ELF-1 (cell line): ENCODE measurements at regions not wholly inside any gene's neighbourhood (a gene's known extent, or its start where the extent isn't known, plus 50 kb on each side); places are given as distances from the start of the nearest gene placed in this dataset.
"Not testable (repeated sequence)": the region's sequence is repeated elsewhere in the genome, so short reads cannot be mapped to it uniquely, and the experiment has no call there.

Experiments used
- DNase-seq: peaks from one replicate; pipeline ENCODE4 v3.0.0-alpha.2; 2016; ENCODE audit warnings: low read depth, low spot score

DNA sequence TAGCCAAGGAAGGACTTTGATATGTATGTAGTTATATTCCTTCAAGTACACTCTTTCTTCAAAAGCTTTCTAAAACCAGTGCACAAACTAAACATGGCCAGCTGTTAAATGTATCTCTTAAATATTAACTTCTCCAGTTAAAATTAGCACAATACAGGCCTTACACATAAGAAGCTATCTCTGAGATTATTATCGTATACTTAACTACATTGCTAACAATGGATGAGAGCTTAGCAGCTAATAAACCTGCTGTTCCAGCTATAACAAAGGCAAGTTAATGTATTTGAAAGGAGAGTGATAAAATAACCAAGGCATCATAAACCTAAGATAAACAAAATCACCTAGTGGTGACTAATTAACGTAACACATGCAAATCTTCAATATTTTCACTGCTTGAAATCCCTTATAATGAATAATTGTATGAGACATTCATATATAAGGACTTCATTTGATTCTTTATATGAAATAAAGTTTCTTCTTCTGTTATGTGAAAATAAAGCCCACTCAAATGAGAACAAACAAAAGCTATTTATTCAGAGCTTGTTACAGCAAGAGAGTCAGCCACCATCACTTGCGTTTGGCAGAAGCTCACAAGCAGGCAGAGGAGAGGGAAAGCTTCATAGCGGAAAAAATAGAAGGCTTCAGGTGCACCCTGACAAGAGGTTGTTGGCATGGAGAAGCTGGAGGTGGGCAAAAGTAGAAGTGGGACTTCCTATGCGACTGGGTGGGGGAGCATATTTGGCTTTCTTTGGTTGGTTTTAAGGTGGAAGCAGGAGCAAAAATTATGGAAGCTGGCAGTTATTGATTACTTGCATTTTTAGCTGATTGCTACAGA, 274.1 kb upstream of the CHRM3 start:
- DNase-seq: no peak

- DNase-seq: no peak
Measured at GRCh38 chr1:239107676-239108075, 278.7 kb upstream of the CHRM3 start.

DNA sequence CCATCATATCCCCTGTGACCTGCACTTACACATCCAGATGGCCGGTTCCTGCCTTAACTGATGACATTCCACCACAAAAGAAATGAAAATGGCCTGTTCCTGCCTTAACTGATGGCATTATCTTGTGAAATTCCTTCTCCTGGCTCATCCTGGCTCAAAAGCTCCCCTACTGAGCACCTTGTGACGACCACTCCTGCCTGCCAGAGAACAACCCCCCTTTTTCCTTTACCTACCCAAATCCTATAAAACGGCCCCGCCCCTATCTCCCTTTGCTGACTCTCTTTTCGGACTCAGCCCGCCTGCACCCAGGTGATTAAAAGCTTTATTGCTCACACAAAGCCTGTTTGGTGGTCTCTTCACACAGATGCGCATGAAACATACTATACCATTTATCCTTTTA, 279.7 kb upstream of the CHRM3 start:
- peak; percentile 27 for DNase-seq

DNA sequence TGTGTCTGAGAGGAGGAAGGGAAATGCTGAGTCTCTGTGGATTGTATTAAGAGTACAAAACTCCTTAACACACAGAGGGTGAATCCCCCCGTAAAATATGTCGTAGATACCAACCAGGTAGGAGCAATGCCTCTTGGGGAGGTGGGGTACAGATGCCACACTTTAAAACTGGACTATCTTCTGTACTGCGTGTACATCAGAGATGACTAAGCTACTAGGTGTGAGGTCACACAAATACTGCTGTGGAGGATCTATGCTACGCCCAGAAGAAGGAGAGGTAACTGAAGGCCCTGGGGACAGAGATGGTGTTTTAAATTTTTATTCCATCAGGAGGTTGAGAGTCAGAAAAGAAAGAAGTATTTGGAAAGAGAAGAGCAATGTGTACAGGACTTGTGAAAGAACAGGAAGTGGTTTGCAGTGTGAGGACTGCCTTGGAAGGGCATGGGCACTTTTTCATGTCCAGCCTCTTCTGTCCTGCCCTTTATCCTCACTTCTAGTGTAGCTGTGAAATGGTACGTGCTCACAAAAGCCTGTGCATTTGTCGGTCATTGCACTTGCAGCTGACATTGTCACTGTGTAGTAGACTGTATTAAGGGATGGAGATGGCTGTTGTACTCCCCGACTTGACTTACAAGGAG, 287.8 kb upstream of the CHRM3 start:
- DNase-seq: no peak

DNA sequence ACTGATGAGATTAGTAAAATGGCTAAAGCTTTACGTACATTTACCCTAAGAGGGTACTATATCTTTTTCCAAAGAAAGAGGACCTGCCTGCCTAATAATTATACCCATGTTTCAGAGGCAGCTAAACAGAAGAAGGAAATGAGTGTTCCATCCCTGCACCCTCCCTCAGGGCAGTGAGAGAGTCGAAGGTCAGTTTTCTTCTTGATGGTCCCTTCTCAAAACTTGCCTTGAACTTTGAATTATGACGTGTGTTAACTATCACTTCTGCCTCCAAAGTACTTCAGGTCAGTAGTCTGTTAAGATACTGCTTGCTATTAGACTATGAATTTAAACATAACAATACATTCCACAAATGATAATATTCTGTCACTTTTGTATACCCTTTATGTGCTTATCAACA, 294.8 kb upstream of the CHRM3 start:
- no peak for DNase-seq

DNA sequence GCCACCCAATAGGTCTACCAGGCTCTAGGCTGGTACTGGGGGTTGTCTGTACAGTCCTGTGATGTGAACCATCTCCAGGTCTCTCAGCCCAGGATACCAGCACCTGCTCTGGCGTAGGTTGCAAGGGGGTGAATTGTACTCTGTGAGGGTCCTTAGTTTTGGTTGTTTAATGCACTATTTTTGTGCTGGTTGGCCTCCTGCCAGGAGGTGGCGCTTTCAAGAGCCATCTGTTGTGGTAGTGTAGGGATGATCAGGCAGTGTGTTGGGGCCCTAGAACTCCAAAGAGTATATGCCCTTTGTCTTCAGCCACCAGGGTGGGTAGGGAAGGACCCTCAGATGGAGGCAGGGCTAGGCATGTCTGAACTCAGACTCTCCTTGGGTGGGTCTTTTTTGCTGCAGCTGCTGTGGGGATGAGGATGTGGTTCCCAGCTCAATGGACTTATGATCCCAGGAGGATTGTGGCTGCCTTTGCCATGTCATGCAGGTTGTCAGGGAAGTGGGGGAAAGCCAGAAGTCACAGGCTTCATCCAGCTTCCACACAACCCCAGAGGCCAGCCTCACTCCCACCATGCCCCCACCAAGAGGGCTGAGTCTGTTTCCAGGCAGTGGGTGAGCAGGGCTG, 301.8 kb upstream of the CHRM3 start:
- DNase-seq: no peak

- not testable (repeated sequence) for DNase-seq
Measured at GRCh38 chr1:239081947-239082346, 304.4 kb upstream of the CHRM3 start.

DNA sequence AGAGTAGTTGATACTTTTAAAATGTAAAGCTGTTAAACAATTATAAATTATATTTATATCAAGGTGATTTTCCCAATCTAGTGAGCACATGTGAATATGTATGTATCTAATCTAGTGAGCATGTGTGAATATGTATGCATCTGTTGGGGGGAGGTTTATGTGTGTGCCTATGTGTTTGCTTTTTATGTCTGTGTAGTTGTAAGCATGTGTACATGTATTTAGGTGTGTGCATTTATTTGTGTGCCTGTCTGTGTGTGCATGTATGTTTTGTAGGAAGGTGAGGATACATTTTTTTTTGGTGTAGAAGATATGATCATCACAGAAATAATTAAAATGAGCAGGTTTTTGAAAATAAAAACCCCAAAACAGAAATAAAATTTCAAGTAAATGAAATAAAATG, 318.9 kb upstream of the CHRM3 start:
- no peak for DNase-seq

GRCh38 chr1:239067058-239067457, 319.3 kb upstream of the CHRM3 start:
- DNase-seq: no peak

DNA sequence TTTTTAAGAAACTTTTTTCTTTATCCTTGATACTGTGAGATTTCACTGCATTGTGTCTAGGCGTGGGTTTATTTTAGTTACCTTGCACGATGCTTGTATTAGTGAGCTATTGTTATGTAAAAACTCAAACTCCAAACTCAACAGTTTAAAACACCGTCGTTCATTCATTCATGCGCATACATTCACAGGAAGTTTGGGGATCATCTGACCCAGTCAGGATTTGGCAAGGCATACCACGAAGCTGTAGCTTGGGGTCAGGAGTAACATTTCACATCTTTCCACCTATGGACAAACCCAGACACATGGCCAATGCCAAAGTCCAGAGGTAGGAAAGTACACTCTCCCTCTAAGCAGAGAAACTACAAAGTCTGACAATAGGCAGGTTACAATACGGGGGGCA, 324.6 kb upstream of the CHRM3 start:
- DNase-seq: no peak

DNA sequence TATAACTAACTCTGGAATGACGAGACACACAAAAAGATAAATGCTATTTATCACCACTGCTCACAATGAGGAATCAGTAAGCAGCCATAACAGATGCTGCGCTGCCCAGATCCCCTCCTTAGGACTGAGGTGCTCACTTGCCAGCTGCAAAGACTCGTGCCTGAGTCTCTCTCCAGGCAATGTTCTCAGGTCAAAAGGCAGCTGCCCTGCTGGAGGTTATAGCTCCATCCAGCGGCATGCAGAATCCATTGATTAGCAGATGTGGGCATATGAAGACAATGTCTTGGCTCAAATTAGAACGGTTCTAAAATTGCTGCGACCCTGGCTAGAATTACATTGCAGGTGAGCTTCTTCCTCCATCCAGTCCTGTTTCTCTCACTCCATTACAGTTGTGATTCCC, 328.2 kb upstream of the CHRM3 start:
- DNase-seq: no peak

GRCh38 chr1:239056940-239057339, 329.4 kb upstream of the CHRM3 start:
- DNase-seq: no peak

DNA sequence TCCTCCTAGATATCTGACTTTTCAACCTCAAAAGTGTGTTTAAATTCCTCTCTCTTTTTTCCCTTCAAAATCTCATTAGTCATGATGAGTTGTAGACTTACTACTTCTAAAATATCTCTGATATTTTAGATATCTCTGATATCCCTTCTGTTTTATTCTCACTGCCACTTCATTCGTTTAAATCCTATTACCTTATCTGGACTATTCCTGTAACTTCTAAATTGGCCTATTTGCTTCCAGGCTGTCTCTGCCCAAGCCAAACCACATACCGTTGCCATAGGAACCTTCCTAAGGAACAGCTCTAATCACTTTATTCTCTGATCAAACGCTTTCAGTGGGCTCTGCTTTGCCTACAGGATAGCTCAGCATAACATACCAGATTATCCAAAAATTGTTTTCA, 333.1 kb upstream of the CHRM3 start:
- no peak for DNase-seq

GRCh38 chr1:239049571-239049970, 336.8 kb upstream of the CHRM3 start:
- DNase-seq: no peak

DNA sequence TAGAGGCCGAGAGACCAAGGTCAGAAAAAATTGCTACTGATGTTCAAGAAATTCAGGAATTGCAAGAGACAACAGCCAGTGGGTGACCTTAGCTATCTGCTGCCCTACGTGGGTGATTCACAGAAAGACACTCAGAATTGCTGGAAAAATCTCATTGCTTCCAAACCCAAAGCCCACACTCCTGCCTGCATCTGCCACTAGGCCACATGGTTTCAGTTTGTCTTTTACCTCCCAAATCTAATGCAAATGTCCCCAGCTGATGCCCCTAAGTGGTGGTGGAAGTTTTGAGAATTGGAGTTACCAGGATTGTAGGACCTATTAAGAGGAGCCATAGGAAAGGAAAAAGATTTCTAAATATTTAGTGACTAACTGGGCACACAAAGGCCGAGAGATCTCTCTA, 341.5 kb upstream of the CHRM3 start:
- DNase-seq: no peak

DNA sequence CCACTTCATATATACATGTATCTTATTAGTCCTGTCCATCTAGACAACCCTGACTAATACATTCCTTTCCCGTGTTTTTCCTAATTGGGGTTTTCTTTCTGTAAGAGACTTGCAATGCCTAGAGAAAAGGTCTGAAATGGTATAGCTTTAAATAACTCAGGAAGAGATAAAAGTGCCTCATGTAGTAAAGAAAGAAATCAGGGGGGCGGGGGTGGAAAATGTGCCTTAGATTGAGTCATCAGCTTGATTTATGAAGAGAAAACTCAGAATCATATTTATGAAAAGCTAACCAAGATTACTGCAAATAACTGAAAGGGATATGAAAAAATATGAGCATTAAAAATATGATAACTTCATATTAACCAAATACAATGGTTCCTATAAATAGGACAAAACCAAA, 345.8 kb upstream of the CHRM3 start:
- DNase-seq: no peak

DNA sequence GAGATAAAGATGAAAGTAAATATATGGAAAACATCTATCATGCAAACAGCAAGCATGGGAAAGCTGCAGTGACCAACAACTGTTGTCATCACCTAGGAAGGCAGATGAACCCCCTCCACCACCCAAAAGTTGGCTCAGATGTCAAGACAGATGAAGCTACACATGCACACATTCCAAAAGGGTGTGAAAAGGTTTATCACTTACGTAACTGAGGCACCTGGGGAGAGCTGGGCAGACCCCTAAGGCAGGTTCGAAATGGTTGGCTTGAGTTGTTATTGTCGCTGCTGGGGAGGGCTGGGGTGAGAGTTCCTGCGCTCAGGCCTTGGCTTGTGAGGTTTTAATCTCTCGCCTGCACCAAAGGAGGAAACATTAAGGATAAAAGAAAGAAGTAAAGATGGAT, 355.1 kb upstream of the CHRM3 start:
- DNase-seq: peak; percentile 21

DNA sequence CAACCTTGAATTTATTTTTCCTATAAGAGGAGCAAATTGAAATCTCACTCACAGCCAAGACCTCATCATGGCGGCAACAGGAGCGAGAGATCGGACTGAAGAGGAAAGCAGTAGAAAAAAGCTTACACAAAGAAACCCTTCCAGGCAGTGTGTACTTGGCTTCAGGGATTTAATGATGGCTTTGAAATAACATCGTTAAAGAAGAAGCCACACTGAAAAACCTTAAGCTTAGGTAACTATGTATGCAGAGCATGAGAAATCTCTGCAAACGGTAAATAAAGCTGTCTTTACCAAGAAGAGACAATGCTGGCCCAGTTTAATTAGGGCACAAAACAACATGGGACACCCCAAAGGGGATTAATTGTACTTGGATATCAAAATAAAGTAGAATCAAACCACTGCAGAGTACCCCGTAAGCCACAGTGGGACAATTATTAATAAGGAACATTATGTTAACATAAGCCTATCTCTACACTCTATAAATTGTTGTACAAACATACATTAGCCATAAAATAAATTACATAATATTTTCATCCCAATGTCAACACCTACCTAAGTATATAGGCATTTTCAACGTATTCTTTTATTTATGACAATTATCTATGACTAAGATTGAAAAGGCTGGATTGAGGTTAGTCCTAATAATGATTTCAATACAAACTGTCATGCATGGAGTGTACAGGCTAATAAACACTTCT, 360.2 kb upstream of the CHRM3 start:
- no peak for DNase-seq

DNA sequence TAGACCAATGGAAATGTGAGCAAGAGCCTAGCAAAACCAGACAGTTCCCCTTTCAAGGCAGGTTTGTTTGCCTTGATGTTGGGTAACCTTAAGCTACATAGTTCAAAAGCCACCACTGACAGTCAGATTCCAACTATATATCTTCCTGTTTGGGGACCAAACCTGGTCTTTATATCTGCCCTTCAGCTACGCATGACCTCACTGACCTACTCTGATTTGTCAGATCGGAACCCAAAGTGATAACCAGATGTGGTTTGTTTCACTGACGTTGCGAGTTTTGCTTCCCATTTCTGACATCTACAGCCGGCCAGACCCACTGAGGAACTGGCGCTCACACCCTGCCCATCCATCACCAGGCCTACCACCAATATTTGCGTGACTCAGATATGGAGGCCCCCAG, 361.1 kb upstream of the CHRM3 start:
- DNase-seq: no peak

DNA sequence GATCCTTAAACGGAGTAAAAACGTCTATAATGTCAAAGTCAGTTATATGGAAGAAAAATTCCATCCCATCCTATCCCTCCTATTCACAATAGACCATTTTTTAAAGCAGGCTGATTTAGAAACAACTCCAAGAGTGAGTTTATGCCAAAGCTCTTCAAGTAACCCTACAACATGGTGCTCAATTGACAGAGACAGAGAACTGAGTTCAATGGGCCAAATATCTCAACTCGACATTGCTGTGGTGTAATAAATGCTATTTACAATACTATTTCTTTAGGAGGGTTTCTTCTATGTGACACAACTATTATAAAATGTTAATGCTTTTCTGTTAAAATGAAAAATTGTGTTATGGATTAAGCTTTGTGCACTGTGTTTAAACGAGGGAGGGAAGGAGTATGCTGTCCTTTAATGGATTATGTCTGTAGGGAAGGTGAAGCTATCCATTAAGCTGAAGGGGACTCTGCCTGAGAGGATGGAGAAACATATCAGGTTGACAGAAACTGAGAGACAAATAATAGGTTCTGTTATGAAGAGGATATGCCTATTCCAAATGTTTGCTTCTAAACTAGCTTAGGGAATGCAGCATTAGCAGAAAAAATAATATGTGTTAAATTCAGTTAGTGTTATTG, 362.5 kb upstream of the CHRM3 start:
- no peak for DNase-seq

GRCh38 chr1:239016337-239016736, 370.0 kb upstream of the CHRM3 start:
- DNase-seq: no peak

DNA sequence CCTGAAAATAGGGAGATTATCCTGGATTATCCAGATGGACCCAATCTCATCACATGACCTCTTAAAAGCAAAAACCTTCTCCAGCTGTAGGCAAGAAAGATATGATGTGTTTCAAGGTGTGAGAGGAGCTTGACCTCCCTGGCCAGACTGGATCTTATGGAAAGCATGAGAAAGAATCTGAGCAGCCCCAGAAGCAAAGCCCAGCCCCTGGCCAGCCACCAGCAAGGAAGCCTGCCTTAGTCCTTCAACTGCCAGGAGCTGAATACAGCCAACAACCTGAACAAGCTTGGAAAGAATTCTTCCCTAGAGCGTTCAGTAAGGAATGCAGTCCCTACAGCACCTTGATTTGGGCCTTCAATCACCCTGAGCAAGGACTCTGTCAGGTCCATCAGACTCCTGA, 375.0 kb upstream of the CHRM3 start:
- DNase-seq: peak; percentile 63
